A673 (cell line): ENCODE measurements at regions not wholly inside any gene's neighbourhood (a gene's known extent, or its start where the extent isn't known, plus 50 kb on each side); places are given as distances from the start of the nearest gene placed in this dataset.

ENCODE experiments used
- BruUV-seq: library from RNA; stranded (reverse); fragments of 400-500 nt; replicated peaks from 2 replicates; lab custom pipeline; 2021; lab: Mats Ljungman, UMichigan
- CTCF ChIA-PET: fragments of 300-600 bp; sonication (Branson Sonifier 250); formaldehyde crosslinking; loops from one replicate; lab custom pipeline; 2022; ENCODE audit warnings: antibody characterized with exemption; lab: Charles Lee
- POLR2A ChIA-PET: fragments of 300-600 bp; sonication (Branson Sonifier 250); formaldehyde crosslinking; loops from one replicate; lab custom pipeline; 2022; ENCODE audit warnings: antibody characterized with exemption; ENCODE audit not compliant: low non-redundant PET; lab: Charles Lee
- DNase-seq: peaks from one replicate; pipeline ENCODE4 v3.0.0-alpha.2; 2015; ENCODE audit warnings: low spot score
- H3K27ac ChIP-seq: fragments of 200-600 bp; sonication (generic); 2 replicates; pipeline ENCODE4 v1.5.1; 2016; ENCODE audit warnings: mixed run types, low read depth, mild to moderate bottlenecking, mixed read lengths, antibody characterized with exemption, low read length; ENCODE audit not compliant: poor library complexity, severe bottlenecking
- H3K27me3 ChIP-seq: fragments of 200-600 bp; sonication (generic); replicated peaks from 2 replicates; pipeline ENCODE4 v1.6.1; 2017; ENCODE audit warnings: mixed run types, low read depth, mild to moderate bottlenecking, mixed read lengths, antibody characterized with exemption, low read length; ENCODE audit not compliant: insufficient read depth, poor library complexity
- H3K36me3 ChIP-seq: fragments of 200-600 bp; sonication (generic); 2 replicates; pipeline ENCODE4 v1.6.1; 2016; ENCODE audit warnings: mixed run types, mild to moderate bottlenecking, mixed read lengths, antibody characterized with exemption, low read length; ENCODE audit not compliant: insufficient read depth, poor library complexity, severe bottlenecking
- H3K4me1 ChIP-seq: fragments of 200-600 bp; sonication (generic); 2 replicates; pipeline ENCODE4 v1.6.1; 2017; ENCODE audit warnings: mixed run types, mild to moderate bottlenecking, mixed read lengths, antibody characterized with exemption, low read length; ENCODE audit not compliant: insufficient read depth, poor library complexity, severe bottlenecking
- H3K4me3 ChIP-seq: fragments of 200-600 bp; sonication (generic); 2 replicates; pipeline ENCODE4 v1.5.1; 2016; ENCODE audit warnings: low read depth, mixed run types, mild to moderate bottlenecking, mixed read lengths, low read length; ENCODE audit not compliant: poor library complexity, severe bottlenecking
- H3K9me3 ChIP-seq: fragments of 200-600 bp; sonication (generic); 2 replicates; pipeline ENCODE4 v1.6.1; 2016; ENCODE audit warnings: mixed run types, low read depth, mild to moderate bottlenecking, mixed read lengths, antibody characterized with exemption, low read length; ENCODE audit not compliant: poor library complexity, severe bottlenecking
- EZH2 ChIP-seq: fragments of 200-600 bp; sonication (generic); IDR thresholded peaks from 2 replicates; pipeline ENCODE4 v1.6.1; 2017; ENCODE audit warnings: borderline replicate concordance, low read depth, mild to moderate bottlenecking, mixed read lengths, antibody characterized with exemption, low read length; ENCODE audit not compliant: poor library complexity, severe bottlenecking
- intact Hi-C: fragments of 100-400 bp; cut with micrococcal nuclease; formaldehyde crosslinking; loops from one replicate; pipeline ENCODE4 v1.10.0; 2022; ENCODE audit not compliant: unreplicated experiment
- TF ChIP-seq, protein P1 (sequence below): fragments of 300-800, 200-600 bp; sonication (generic); conservative IDR thresholded peaks from 2 replicates; pipeline ENCODE4 v1.5.1; 2017; ENCODE audit warnings: low read depth, mild to moderate bottlenecking, antibody characterized with exemption, low read length, moderate library complexity, mixed read lengths

DNA sequence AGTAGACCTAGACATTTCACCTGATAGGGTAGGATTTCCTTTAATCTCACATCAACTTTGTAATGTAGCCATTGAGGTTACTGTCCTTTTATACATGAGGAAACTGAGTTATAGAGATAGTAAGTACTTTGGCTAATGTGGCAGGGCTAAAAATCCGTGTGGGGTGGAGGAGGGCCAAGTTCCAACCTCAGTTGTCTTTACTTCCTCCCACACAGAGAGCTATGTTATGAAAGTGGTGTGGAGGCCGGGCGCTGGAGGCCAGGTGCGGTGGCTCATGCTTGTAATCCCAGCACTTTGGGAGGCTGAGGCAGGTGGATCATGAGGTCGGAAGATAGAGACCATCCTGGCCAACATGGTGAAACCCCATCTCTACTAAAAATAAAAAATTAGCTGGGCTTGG, 173.3 kb downstream of the PALM2AKAP2 start:
- H3K27ac ChIP-seq, result no peak overlapping the region
- no peak for DNase-seq
- H3K36me3 ChIP-seq, result no peaks in the 10 kb centered on the region
- BruUV-seq, result no TSS peak
- CTCF ChIA-PET, result no interaction called here
- H3K4me1 ChIP-seq, result no peaks in the 10 kb centered on the region
- H3K27me3 ChIP-seq, result peaks cover under 1% of the 10 kb centered on the region
- TF ChIP-seq, protein P1, sequence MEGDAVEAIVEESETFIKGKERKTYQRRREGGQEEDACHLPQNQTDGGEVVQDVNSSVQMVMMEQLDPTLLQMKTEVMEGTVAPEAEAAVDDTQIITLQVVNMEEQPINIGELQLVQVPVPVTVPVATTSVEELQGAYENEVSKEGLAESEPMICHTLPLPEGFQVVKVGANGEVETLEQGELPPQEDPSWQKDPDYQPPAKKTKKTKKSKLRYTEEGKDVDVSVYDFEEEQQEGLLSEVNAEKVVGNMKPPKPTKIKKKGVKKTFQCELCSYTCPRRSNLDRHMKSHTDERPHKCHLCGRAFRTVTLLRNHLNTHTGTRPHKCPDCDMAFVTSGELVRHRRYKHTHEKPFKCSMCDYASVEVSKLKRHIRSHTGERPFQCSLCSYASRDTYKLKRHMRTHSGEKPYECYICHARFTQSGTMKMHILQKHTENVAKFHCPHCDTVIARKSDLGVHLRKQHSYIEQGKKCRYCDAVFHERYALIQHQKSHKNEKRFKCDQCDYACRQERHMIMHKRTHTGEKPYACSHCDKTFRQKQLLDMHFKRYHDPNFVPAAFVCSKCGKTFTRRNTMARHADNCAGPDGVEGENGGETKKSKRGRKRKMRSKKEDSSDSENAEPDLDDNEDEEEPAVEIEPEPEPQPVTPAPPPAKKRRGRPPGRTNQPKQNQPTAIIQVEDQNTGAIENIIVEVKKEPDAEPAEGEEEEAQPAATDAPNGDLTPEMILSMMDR, result no peak
- intact Hi-C loops, result no loop called here
- no peak overlapping the region for H3K4me3 ChIP-seq
- H3K9me3 ChIP-seq, result no peaks in the 10 kb centered on the region
- POLR2A ChIA-PET, result no interaction called here

DNA sequence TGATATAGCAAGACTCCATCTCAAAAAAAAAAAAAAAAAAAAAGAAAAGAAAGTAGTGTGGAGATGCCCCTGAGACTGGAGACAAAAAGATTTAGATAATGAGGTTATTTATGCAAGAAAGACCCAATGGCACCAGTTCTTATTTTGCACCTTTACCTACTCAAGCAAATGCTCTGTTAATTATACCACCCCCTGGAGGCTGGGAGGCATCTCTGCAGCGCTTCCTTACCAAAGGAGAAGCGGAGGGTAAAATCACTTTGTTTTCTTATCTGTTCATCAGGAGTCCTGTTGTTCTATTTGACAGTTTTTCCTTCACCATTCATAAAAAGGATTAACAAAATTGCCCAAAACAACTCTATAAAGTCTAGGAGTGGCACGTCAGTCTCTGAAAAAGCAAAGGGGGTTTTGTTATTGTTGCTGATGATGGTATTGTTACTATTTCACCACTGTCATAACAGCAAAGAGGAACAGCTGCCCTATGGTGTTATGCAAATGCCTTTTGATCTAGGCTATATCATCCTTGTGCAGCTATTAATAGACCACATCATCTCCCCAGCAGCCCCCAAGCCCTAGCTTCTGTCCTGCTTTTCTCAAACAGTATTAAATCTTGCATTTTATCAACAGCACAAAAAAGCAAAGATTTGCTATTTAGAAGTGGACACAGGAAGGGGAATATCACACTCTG, 174.0 kb downstream of the PALM2AKAP2 start:
- no peak overlapping the region for H3K4me3 ChIP-seq
- POLR2A ChIA-PET, result no interaction called here
- no TSS peak for BruUV-seq
- CTCF ChIA-PET, result no interaction called here
- no peak for DNase-seq
- no peak overlapping the region for H3K27ac ChIP-seq
- H3K4me1 ChIP-seq, result no peaks in the 10 kb centered on the region
- TF ChIP-seq EZH2, result no peak
- TF ChIP-seq, protein P1, result peak; percentile 29; the same call in 1 of the 2 replicates
- H3K36me3 ChIP-seq, result no peaks in the 10 kb centered on the region
- intact Hi-C loops, result no loop called here
- no peaks in the 10 kb centered on the region for H3K9me3 ChIP-seq
- peaks cover 4% of the 10 kb centered on the region for H3K27me3 ChIP-seq

DNA sequence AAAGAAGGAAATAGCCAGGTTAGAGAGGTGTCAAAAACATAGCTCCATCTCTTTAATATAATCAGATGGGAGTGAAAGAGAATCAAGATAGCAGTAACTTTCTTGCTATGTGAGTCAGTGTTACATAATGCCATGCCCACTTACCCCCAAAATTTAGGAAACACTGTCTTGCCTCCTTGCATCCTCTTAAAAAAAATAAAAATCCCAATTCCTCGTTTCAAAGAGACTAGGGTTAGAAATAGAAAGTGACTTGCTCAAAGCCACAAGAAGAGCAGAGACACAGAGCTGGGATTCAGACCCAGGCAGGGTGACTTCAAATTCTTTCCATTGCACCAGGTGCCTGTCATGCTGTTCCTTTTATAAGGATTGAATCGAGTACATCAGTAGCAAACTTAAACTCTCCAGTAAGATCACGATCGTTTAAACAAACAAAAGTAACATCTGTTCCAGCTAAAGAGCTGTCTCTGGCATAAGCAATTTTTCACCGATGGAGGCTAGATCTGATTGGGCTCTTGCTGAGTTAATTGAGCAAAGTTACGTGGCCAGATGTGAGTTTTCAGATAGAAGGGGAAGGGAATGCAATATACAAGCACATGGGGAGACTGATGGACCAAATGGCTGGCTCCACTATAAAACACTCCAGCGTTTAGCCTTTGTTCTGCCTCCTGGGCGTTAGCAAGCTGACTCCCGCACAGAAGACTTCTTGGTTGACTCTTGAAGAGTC, 176.9 kb downstream of the PALM2AKAP2 start:
- H3K4me3 ChIP-seq, result no peak overlapping the region
- no peaks in the 10 kb centered on the region for H3K36me3 ChIP-seq
- H3K27me3 ChIP-seq, result peaks cover 4% of the 10 kb centered on the region
- ChIA-PET POLR2A (no interaction called here), CTCF (interaction anchor here (1.0 kb wide), 1 partner anchor 54 kb away, joined by 3 read pairs; no protein-coding TSS in a partner anchor)
- peak; percentile 41 for DNase-seq
- TF ChIP-seq, protein P1, result no peak
- TF ChIP-seq EZH2, result no peak
- intact Hi-C loops, result no loop called here
- no peaks in the 10 kb centered on the region for H3K9me3 ChIP-seq
- no peaks in the 10 kb centered on the region for H3K4me1 ChIP-seq
- no TSS peak for BruUV-seq
- no peak overlapping the region for H3K27ac ChIP-seq
